Transverse colon (tissue), 4 donors: ENCODE measurements at regions not wholly inside any gene's neighbourhood (a gene's known extent, or its start where the extent isn't known, plus 50 kb on each side); places are given as distances from the start of the nearest gene placed in this dataset.
A peak's percentile ranks its signal among the peaks of the same experiment; 100 is the strongest.

Experiments used
- DNase-seq: peaks from one replicate; pipeline ENCODE4 v3.0.0-alpha.2; 2019
- H3K27ac ChIP-seq, 4 donors: fragments of 200-600 bp; sonication (generic); 2 replicates each; pipeline ENCODE4 v1.5.1; 2016 to 2018; ENCODE audit warnings: inconsistent platforms in 4 of 4
- H3K27me3 ChIP-seq: fragments of 200-600 bp; sonication (generic); 2 replicates; pipeline ENCODE4 v1.5.1; 2017; ENCODE audit warnings: inconsistent platforms
- H3K36me3 ChIP-seq, 4 donors: fragments of 200-600 bp; sonication (generic); 2 replicates each; pipeline ENCODE4 v1.5.1; 2017 to 2019; ENCODE audit warnings: inconsistent platforms in 4 of 4
- H3K4me1 ChIP-seq, 4 donors: fragments of 200-600 bp; sonication (generic); 2 replicates each; pipeline ENCODE4 v1.5.1; 2017 to 2020; ENCODE audit warnings: inconsistent platforms in 4 of 4
- H3K4me3 ChIP-seq, 4 donors: fragments of 200-600 bp; sonication (generic); 1 replicate in 1 of 4; 2 replicates in 3 of 4; pipeline versions ENCODE4 v1.5.1 to v1.6.1; 2017 to 2019; ENCODE audit warnings: inconsistent platforms in 4 of 4
- H3K9me3 ChIP-seq, 2 donors: fragments of 200-600 bp; sonication (generic); 2 replicates each; pipeline ENCODE4 v1.5.1; 2017 to 2019; ENCODE audit warnings: inconsistent platforms in 2 of 2
- CTCF ChIP-seq, 5 experiments: fragments of 200-600 bp in 3 of 5; fragments of 450-650 bp in 2 of 5; sonication (generic) in 3 of 5; IDR thresholded peaks; 1 replicate in 2 of 5; 2 replicates in 3 of 5; pipeline ENCODE4 v1.5.1; 2016 to 2017; ENCODE audit warnings: antibody characterized with exemption in 5 of 5, inconsistent platforms in 3 of 5, mild to moderate bottlenecking in 2 of 5, moderate library complexity in 1 of 5
- EP300 ChIP-seq: sonication (generic); formaldehyde crosslinking; IDR thresholded peaks from one replicate; pipeline ENCODE4 v1.6.1; 2017; ENCODE audit warnings: antibody characterized with exemption, low read depth
- POLR2A ChIP-seq: fragments of 450-650 bp; IDR thresholded peaks from one replicate; pipeline ENCODE4 v1.6.1; 2016; ENCODE audit warnings: antibody characterized with exemption, mild to moderate bottlenecking, moderate library complexity
- POLR2AphosphoS5 ChIP-seq, 3 donors: sonication (generic); formaldehyde crosslinking; IDR thresholded peaks; one replicate each; pipeline ENCODE4 v1.6.1; 2016; ENCODE audit warnings: antibody characterized with exemption in 3 of 3
- WGBS, 2 donors: methylation state at CpG; one replicate each; pipeline ENCODE4 v1.1.5; 2018; ENCODE audit warnings: low coverage in 1 of 2; 5-methylcytosine and 5-hydroxymethylcytosine counted together
- in situ Hi-C, 4 donors: fragments of 200-750 bp; cut with MboI; loops; one replicate each; pipeline versions ENCODE4 v1.15.0 to v1.15.1; 2017; ENCODE audit warnings: low sequenced_read_pairs in 3 of 4, low pct_ligation_motif_present in 1 of 4, low pct_unique_long_range_greater_than_20kb in 1 of 4
- intact Hi-C: fragments of 100-400 bp; cut with DNase I; formaldehyde crosslinking; loops from one replicate; pipeline ENCODE4 v1.15.1; 2023; ENCODE audit warnings: low total_unique reads

GRCh38 chr14:86662334-86662733, 1132.4 kb downstream of the FLRT2 start:
- no peak overlapping the region for H3K4me3 ChIP-seq
- H3K9me3 ChIP-seq: no peaks in the 10 kb centered on the region
- no peak for DNase-seq
- H3K36me3 ChIP-seq: no peaks in the 10 kb centered on the region
- no peak overlapping the region for H3K27ac ChIP-seq
- H3K4me1 ChIP-seq: no peaks in the 10 kb centered on the region
- in situ Hi-C loops: no loop called here
- intact Hi-C loops: no loop called here
- WGBS, 2 donors: 75 to 83% methylated on average over 3 of the region's 3 CpGs
- H3K27me3 ChIP-seq: no peaks in the 10 kb centered on the region
- no peak for TF ChIP-seq POLR2A
- no peak for TF ChIP-seq EP300
- TF ChIP-seq POLR2AphosphoS5 (IDR thresholded peaks at IDR 0.05): no peak

- no peaks in the 10 kb centered on the region for H3K27me3 ChIP-seq
- in situ Hi-C loops: no loop called here
- WGBS, 2 donors: 53 to 58% methylated on average over 8 of the region's 8 CpGs
- H3K4me1 ChIP-seq: no peaks in the 10 kb centered on the region
- peak; percentile 35 for DNase-seq
- no peak overlapping the region for H3K4me3 ChIP-seq
- no peak for TF ChIP-seq EP300
- TF ChIP-seq CTCF (IDR thresholded peaks at IDR 0.05): peak in 4 of 5 experiments; percentile 15 to 38 (median 28)
- intact Hi-C loops: no loop called here
- H3K27ac ChIP-seq: no peak overlapping the region
- H3K36me3 ChIP-seq: no peaks in the 10 kb centered on the region
- H3K9me3 ChIP-seq: no peaks in the 10 kb centered on the region
These were observed 1124.7 kb downstream of the FLRT2 start for GRCh38 chr14:86654558-86655184.

GRCh38 chr14:86652526-86652925, 1122.6 kb downstream of the FLRT2 start:
- 66 to 75% methylated on average over 4 of the region's 4 CpGs for WGBS, 2 donors
- in situ Hi-C loops: no loop called here
- H3K27me3 ChIP-seq: no peaks in the 10 kb centered on the region

GRCh38 chr14:86646696-86647690, 1117.0 kb downstream of the FLRT2 start:
- 76 to 78% methylated on average over 2 to 4 of the region's 4 CpGs for WGBS, 2 donors
- no peak overlapping the region for H3K27ac ChIP-seq
- no peaks in the 10 kb centered on the region for H3K36me3 ChIP-seq
- H3K9me3 ChIP-seq: no peaks in the 10 kb centered on the region
- H3K4me1 ChIP-seq: no peaks in the 10 kb centered on the region
- TF ChIP-seq EP300 (no peak), CTCF (IDR thresholded peaks at IDR 0.05) (no peak), POLR2A (no peak), POLR2AphosphoS5 (IDR thresholded peaks at IDR 0.05) (no peak)
- DNase-seq: no peak
- H3K27me3 ChIP-seq: no peaks in the 10 kb centered on the region
- H3K4me3 ChIP-seq: no peak overlapping the region
- intact Hi-C loops: no loop called here
- in situ Hi-C loops: no loop called here

More at GRCh38 chr14:86652526-86652925, 1122.6 kb downstream of the FLRT2 start:
- TF ChIP-seq POLR2AphosphoS5 (IDR thresholded peaks at IDR 0.05): no peak
- no peak for TF ChIP-seq CTCF (IDR thresholded peaks at IDR 0.05)
- TF ChIP-seq EP300: no peak
- TF ChIP-seq POLR2A: no peak
- no peaks in the 10 kb centered on the region for H3K4me1 ChIP-seq
- H3K9me3 ChIP-seq: no peaks in the 10 kb centered on the region
- DNase-seq: no peak
- intact Hi-C loops: no loop called here
- no peak overlapping the region for H3K4me3 ChIP-seq
- no peak overlapping the region for H3K27ac ChIP-seq
- H3K36me3 ChIP-seq: no peaks in the 10 kb centered on the region
